Dedifferentiated amniotic fluid mesenchymal stem cell (primary cell): ENCODE measurements at regions not wholly inside any gene's neighbourhood (a gene's known extent, or its start where the extent isn't known, plus 50 kb on each side); places are given as distances from the start of the nearest gene placed in this dataset.
"Not testable (repeated sequence)": the region's sequence is repeated elsewhere in the genome, so short reads cannot be mapped to it uniquely, and the experiment has no call there.

ENCODE experiments used
- DNase-seq: peaks from one replicate; pipeline ENCODE4 v3.0.0-alpha.2; 2016; ENCODE audit errors: extremely low spot score

DNA sequence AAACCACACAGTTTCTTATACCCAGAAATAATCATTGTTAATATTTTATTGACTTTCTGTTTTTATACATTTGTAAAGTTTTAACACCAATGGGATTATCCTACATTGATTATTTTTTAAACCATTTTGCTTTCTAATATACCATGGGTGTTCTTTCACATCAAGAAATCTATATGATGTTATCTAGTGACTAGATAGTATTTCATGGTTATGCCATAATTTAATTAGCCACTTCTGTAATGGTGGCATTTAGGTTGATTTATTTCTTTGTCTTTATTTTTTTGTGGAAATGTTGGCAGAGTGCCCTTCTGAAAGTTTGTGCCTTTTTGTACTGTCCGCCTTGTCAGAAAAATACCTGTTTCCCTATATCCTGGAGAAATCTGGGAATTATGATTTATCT lies 193.3 kb downstream of the CEP135 start:
- DNase-seq, result no peak

DNA sequence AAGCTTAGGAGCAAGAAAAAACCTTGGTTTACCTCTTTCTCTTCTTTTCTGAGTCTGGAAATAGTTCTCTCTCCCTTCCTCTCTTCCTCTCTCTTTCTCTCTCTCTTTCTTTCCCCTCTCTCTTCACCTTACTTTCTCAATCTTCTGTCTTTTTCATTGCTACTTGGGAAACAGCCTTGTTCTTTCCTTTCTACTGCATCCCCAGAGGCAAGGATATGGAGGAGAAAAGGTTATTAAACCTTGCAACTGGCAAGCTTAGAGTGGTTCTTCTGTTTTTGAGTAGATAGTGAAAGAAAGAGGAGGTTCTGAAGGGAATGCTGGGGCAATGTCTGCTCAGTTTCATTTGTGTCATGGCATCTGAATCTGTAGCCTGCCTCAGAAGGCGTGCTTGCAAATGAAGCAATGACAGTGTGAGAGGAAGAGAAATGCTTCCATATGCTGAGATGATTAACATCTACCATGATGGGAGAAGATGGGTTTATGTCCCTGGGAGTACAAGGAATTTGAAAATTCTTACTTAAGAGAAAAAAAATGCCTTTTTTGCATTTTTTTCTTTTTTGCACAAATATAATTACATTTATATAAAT lies 190.6 kb downstream of the CEP135 start:
- DNase-seq, result no peak

- peak; percentile 52 for DNase-seq
Observed at GRCh38 chr4:56134834-56135233, 186.1 kb downstream of the CEP135 start.

DNA sequence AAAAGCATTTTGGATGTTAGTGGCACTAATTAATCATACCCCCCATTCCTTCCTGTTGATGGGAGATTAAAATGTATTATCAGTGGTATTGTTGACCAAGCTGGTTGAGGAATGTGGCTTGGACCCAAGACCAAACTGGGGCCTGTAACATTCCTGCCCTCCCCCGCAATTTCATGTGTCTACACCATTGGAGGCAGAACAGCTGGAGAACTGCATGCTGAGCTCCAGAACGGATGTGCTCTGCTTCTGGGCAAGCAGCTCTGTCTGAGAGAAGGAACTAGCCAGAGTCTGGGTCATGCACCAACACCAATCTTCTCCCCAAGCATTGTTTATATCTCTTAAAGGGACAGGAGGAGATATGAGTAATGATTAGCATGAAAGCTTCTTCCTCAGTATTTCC lies 185.5 kb downstream of the CEP135 start:
- peak; percentile 31 for DNase-seq

DNA sequence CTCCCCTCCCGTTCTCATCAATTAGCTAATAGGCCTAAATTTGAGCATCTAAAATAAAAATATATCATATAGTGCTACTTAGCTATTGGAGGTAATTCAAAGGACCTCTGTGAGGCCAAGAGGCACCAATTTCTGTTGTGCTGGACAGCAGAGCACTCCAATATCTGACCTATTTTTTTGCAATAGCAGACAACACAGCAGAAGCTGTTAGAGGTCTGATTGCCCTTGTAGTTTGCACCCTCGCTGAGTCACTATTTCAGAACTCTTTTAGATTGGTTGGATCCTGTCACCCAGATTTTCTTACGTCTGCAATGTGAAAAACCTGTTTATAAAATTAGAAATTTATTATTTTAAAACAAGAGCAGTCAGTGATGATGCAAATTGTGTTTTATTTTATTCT lies 184.1 kb downstream of the CEP135 start:
- DNase-seq, result no peak

DNA sequence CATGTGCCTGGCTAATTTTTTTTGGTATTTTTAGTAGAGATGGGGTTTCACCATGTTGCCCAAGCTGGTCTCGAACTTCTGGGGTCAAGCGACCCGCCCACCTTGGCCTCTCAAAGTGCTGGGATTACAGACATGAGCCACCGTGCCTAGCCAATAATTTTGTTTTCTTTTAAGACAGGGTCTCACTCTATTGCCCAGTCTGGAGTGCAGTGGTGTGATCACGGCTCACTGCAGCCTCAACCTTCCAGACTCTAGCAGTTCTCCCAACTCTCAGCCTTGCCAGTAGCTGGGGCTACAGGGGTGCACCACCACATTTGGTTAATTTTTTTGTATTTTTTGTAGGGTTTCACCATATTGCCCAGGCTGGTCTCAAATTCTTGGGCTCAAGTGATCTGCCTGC lies 183.4 kb downstream of the CEP135 start:
- DNase-seq, result not testable (repeated sequence)

GRCh38 chr4:56130606-56131155 lies 181.9 kb downstream of the CEP135 start:
- DNase-seq, result no peak

DNA sequence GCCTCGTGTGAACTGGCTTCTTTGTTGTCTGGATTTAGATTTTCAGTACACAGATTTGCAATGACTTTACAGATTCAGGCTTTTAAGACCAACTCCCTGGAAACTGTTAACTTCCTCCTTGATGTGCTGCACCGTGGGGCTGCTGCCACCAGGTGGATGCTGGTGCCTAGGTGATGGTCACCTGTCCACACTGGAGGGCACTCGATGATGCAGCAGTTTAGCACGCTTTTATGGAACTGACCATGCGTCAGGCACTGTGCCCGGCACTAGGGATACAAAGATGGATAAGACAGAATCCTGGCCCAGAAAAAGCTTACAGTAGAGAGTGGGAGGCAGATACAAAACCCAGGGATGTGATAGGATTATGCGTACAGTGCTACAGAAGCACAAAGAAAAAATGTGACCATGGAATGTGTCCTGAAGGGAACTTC lies 180.7 kb downstream of the CEP135 start:
- no peak for DNase-seq

DNA sequence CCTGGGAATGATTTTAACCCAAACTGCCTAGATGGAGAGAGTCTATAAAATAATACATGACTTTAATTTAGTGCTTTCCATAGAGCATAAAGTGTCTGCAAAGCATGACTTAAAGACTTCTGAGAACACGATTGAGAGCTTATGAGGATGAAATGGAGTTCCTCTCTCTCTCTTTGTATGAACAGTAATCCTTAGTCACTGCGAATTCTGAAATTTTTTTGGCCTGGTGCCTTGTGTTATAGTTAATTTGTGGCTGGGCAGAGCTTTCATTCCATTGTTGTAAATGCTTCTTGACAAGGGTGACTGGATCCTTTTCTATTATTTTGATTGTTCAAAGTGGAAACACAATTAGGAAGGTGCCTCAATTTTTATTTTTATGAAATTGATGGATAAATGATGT lies 179.5 kb downstream of the CEP135 start:
- DNase-seq, result peak; percentile 76

- DNase-seq, result no peak
Observed at GRCh38 chr4:56127716-56128115, 179.0 kb downstream of the CEP135 start.

DNA sequence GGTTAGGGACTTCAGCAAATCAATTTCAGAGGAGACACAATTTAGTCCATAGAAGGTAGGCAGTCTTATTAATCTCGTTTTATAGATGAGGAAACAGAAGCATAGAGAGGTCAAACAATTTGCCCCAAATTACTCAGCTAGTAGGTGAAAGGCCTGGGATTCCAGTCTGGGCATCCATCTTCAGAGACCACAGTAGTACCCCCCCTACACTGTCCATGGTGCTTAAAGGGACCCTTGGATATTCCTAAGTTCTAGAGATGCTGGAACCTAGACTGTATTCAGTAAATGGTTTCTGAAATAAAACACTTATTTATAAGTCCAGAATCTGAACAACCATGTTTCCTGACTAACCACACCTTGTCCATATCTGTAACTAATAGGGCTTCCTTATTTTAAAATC lies 174.8 kb downstream of the CEP135 start:
- DNase-seq, result no peak

DNA sequence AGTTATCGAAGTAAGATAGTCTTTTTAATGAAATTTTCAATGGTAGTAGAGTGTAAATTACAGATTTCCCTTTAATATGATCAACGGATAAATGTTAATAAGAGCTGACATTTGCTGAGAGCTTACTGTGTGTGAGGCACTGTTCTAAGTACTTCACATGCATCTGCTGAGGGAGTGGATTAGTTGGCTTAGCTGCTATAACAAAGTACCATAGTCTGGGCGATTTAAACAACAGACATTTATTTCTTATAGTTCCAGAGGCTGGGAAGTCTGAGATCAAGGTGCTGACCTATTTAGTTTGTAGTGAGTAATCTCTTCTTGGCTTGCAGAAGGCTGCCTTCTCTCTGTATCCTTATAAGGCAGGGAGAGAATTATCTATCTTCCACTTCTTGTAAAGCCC lies 174.3 kb downstream of the CEP135 start:
- DNase-seq, result no peak

DNA sequence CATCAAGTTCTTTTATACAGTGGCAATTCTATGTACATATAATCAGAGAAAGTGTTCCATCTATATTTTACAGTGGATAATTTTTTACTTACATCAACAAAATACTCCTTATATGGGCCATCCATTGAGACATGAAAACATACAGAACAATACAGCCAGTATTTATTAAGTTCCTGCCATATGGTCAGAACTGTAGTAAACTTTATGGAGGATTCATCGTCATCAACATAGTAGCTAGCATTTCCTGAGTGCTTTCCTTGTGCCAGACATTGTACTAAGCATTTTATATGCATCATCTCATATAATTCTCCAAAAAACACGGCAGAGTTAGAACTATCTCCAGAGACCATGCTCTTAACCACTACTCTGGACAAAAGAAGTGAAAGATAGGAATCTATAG lies 170.1 kb downstream of the CEP135 start:
- no peak for DNase-seq

- DNase-seq, result no peak
Observed at GRCh38 chr4:56118055-56118454, 169.3 kb downstream of the CEP135 start.

GRCh38 chr4:56115898-56116297 lies 167.2 kb downstream of the CEP135 start:
- DNase-seq, result no peak

DNA sequence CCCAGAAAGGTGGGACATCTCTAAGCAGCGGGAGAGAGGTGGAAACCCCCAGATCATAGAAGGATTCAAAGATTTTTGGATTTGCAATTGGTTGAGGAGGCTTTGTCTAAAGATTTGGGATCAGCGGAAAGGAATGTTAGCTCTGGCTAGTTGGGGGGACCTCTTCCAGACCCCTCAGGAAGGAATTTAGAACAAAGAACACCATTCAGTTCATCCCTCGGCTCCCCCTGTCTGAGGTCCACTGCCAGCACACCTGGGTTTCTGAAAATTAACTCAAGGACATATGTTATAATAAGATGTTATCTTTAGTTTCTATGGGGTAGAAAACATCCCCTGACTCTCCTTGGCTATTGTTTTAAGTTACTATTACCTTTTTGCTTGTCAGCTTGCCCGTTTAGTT lies 163.6 kb downstream of the CEP135 start:
- DNase-seq, result no peak

DNA sequence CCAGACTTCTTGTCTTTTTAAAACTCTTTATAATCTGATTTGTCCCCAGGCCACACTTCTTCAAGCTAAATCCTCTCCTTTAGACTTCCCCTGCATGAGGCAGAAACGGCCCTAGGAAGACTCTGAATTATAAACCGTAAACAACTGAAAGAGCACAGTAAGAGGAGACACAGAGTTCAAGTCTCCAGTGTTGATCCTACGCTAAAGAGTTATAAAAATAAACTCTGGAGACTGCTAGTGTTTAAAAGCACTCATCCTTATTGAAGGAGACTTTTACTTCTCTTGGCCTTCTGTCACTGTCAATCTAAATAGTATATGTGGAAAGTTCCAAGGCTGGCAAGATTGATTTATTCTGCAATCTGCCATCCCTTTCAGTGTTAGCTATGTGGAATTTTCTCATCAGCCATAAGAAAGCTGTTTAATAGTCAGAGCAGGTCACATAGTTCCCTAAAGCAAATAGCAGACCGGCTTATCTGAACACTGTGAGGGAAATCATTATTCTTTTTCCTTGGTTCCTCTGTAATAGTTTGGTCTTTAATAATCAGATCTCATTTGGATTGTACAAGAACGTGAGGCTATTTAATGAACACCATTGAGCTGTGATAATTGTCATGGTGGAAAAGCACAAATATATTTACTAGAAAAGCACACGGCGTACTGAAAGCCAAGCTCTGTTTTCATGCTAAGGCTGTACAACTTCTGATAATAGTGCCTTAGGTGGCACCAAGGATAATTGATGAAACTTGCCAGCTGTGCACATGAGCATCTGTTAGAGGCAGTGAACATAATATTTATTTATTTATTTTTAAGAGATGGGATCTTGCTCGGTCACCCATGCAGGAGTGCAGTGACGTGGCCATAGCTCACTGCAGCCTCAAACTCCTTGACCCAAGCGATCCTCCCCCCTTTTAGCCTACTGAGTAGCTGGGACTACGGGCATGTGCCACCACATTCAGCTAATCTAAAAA lies 157.7 kb downstream of the CEP135 start:
- DNase-seq, result no peak

DNA sequence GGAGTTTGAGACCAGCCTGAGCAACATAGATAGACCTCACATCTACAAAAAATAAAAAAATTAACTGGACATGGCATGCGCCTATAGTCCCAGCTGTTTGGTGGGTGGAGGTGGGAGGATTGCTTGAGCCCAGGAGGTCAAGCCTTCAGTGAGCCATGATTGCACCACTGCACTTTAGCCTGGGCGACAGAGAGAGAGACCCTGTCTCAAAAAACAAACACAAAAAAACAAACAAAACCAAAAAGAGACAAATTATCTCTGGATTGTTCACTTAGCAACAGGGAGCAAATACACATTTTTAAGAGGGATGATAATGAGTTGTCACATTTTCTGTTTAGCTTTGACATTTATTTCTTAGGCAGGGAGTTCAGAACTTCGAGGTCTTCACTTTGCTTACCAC lies 155.4 kb downstream of the CEP135 start:
- DNase-seq, result no peak

GRCh38 chr4:56102601-56103000 lies 153.9 kb downstream of the CEP135 start:
- DNase-seq, result no peak

GRCh38 chr4:56099378-56099786 lies 150.6 kb downstream of the CEP135 start:
- DNase-seq, result no peak

GRCh38 chr4:56093576-56093975 lies 144.8 kb downstream of the CEP135 start:
- DNase-seq, result no peak

DNA sequence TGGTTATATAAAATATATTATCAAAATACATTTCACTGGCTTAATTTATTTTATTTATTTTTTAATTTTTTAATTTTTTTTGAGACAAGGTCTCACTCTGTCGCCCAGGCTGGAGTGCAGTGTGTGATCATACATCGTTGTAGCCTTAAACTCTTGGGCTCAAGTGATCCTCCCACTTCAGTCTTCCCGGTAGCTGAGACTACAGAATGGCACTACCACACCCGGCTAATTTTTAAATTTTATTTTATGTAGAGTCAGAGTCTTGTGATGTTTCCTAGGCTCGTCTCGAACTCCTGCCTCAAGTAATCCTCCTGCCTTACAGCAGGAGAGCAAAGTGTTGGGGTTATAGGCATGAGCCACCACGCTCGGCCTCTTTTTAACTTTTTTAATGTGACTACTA lies 143.8 kb downstream of the CEP135 start:
- no peak for DNase-seq

- no peak for DNase-seq
Observed at GRCh38 chr4:56086561-56086960, 137.8 kb downstream of the CEP135 start.
